AG20443 (cell line): ENCODE measurements at regions not wholly inside any gene's neighbourhood (a gene's known extent, or its start where the extent isn't known, plus 50 kb on each side); places are given as distances from the start of the nearest gene placed in this dataset.

Source experiments
- DNase-seq: peaks from one replicate; pipeline ENCODE4 v3.0.0; 2012; ENCODE audit warnings: low spot score, mixed read lengths

DNA sequence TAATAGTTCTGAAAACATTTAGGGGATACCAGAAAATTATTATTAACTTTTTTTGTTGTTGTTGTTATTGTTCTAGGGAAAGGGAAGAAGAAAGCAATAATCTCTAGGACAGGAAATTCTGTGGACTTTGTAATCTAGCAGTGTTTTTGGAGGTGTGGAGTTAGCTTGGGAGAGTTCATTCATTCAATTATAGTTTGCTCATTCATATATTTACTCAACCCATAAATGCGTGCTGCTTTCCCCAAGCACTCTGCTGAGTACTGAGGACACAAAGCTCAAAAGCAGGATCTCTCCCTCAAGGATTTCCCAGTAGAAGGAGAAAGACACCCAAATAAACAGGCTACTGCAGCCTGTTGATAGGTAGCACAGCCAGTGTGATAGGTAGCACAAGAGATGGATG lies 984.3 kb downstream of the BCL11A start:
- DNase-seq: no peak

GRCh38 chr2:59568461-59568860 lies 985.0 kb downstream of the BCL11A start:
- no peak for DNase-seq

DNA sequence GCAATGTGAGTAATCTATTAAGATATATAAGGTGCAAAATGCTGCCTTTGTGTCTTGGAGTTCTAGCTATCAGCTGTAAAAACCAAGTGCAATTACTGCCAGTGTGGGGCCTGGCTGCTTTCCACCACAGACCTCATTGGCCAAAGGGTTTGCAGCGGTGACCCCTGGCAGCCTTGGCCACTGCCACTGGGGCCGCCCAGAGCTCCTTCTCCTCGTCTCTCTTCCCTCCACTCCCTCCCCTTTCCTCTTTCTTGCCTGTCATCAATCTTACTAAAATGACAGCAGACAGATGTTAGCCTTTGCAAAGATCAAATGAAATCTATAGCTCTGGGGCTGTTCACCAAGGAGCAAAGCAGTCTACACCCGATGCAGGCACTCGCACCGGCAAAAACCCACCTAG lies 986.3 kb downstream of the BCL11A start:
- no peak for DNase-seq

- no peak for DNase-seq
Measured at GRCh38 chr2:59566739-59567138, 986.7 kb downstream of the BCL11A start.

DNA sequence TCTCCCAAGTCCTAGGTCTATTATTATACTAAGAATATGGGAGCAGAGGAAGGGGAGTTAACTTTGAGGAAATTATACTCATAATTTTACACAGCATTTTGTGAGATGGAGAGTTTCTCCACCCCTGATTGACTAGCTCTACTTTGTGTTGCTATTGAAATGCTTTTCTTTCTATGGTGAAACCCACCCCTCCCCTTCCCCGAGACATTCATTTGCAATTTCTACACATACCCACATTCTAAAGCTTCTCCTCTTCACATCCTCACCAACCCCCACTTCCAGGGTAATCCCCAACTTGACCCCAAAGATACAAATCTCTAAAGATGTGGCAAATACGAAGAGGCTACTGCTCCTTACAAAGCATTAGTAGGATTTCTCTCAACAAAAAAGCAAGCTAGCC lies 992.2 kb downstream of the BCL11A start:
- DNase-seq: no peak

DNA sequence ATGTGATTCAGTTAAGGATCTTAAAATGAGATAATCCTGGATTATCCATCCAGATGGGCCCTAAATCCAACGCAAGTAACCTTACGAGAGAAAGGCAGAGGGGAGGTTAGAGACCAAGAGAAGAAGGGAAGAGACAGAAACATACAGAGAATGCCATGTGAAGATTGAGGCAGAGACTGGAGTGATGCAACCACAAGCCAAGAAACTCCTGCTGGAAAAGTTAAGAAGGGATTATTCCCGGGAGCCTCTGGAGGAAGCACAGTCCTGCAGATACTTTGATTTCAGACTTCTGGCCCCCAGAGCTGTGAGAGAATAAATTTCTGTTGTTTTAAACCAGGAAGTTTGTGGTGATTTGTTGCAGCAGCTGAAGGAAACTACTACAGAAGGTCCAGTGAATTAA lies 992.7 kb downstream of the BCL11A start:
- no peak for DNase-seq

DNA sequence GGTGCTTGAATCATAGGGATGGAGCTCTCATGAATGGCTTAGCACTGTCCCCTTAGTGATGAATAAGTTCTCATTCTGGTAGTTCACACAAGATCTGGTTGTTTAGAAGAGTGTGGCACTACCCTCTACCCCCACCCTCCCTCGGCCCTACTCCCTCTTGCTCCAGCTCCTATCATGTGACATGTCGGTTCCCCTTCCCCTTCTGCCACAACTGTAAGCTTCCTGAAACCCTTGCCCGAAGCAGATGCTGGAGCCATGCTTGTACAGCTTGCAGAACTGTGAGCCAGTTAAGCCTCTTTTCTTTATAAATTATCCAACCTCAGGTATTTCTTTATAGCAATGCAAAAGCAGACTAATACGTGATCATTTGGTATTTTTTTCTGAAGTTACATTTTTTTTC lies 1012.6 kb downstream of the BCL11A start:
- no peak for DNase-seq

DNA sequence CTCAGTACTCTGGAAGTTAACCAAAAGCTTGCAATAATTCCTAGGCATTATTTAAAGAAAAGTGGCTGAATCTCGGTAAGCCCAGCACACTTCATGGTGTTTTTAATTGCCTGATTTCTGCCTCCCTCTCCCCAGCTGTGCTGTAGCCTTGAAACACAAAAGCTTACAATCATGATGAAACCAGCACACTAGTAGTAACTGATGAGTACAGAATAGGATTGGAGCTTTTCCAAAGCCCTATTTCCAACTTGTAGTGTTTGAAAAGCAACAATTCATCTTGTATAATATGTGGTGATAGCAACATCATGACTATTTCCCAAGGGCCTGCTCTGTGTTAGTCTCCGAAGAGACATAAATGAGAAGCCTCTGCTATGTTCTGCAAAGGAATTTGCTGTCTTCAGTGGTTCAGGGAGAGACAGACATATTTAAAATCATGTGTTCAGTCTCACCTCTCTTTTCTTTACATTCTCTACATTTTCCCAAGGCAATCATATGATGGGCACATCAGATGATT lies 1015.0 kb downstream of the BCL11A start:
- DNase-seq: no peak

- DNase-seq: no peak
Measured at GRCh38 chr2:59532808-59533207, 1020.6 kb downstream of the BCL11A start.

DNA sequence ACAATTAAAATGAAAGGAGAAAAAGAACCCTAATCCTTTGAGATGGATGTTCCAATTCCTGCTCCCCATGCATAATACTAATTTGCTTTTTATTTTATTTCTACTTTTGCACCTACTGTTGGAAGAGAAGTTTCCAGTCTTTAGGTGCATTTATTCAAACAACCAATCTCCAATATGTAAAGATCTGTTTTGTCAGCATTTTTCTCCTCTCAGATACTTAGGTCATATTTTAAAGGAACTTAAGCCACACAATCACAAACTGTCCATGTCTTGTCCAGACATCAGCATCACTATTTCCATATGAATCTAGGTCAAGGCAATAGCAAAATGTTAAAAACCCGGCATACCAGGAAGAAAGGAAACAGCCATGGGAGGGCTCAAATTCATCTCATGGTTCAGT lies 1023.2 kb downstream of the BCL11A start:
- DNase-seq: no peak

DNA sequence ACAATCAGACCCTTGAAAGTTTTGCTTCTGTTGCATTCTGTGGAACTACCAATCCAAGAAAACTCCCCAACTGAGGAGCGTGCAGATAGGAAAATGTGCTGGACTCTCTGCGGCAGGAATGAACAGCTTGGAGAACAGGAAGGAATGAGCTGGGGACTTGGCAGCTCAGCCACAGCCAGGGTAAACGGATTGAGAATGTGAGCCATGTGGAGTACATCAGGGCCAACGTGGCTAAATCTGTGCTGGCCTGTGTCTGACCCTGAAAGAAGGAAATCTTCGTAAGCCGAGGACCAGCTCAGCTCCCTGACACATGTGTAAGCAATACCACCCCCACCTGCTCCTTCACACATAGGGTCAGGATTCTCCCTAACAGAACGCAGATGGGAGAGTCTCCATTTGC lies 1023.7 kb downstream of the BCL11A start:
- DNase-seq: no peak

DNA sequence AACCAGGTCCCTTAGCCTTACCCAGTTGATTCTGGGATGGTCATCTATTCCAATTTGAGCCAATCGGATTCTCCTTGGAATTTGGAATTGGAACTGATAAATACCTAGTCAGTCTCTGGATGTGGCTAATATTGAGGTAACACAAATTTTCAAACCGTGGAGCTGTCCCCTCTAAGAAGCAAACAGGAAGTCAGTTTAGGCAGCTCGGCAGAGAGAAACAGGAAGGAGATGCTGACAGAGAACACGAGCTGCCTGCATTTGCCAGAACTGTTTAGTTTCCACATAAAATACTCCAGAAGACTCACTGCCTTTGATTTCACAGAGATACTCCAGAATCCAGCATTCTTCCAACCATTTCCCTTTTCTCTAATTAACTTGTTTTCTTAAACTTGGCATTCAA lies 1024.9 kb downstream of the BCL11A start:
- no peak for DNase-seq

GRCh38 chr2:59502981-59503380 lies 1050.5 kb downstream of the BCL11A start:
- DNase-seq: no peak

GRCh38 chr2:59490994-59491393 lies 1062.5 kb downstream of the BCL11A start:
- no peak for DNase-seq

DNA sequence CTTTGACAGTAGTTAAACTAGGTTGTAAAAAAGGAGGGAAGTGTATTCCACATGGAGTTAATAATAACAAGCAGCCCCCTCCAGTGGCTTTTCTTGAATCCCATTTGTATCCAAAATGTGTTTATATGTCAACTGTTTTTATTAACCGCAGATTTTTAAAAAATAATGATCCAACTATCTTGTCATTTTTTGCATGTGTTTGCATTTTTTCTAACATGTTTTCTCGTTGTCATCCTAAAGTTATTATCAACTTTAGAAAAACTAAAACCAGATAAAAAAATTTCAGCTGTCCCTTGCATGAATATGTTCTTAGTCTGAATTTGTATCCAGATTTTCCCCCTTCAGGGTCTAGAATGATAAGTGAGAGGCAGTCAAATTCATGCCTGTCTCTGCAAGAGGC lies 1063.3 kb downstream of the BCL11A start:
- DNase-seq: no peak

DNA sequence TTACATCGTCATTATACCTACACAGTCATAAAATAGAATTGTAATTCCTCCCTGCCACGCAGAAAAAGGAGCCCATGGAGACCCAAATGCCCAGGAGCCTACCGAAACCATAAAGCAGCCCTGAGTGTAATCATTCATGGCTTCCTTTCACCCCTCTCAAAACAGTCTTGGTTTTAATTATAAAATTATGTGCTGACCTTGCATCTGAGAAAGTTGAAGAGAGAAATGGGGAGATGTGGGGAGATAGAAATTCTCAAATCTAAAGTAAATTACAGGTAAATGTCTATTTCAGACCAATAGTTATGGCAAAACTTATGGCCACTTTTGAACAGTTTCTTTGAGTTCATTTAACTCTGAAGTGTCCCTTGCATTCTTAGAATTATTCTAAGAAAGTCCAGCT lies 1068.8 kb downstream of the BCL11A start:
- no peak for DNase-seq

DNA sequence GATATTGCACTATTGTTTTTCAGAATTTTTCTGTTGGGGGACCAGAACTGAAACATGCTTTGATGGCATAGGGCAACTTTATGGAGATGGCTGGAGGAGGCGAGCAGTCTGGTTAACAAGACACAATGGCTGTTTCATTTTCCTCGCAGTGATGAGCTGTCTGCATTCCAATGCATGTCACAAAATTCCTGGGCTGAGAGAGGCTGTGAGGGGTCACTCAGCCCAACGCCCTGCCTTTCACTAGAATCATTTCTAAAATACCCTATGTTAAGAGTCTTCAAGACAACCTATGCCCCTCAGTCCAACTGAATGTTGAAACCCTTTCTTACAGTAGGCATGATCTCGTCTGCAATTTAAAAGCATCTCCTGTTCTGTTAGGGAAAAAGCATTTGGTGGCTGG lies 1090.0 kb downstream of the BCL11A start:
- no peak for DNase-seq

- DNase-seq: no peak
Measured at GRCh38 chr2:59462422-59463197, 1090.8 kb downstream of the BCL11A start.

- DNase-seq: no peak
Measured at GRCh38 chr2:59461127-59461526, 1092.3 kb downstream of the BCL11A start.

GRCh38 chr2:59458800-59459199 lies 1094.7 kb downstream of the BCL11A start:
- no peak for DNase-seq

DNA sequence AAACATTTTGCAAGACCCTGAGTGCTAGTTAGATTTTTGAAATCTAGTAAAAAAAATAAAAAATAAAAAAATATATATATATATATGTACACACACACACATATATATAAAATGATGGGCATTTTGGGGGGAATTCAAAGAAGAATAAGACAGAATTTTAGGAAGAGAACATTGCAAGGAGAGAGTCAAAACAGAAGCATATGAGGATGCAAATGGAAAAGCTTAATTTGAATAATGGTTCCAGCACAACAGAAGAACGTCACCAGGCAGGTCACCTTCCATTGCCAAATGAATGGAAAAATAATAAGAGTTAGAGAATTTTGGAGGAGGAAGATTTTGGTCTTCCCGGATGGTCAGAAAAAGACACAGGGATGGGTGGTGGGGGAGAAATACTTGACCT lies 1097.2 kb downstream of the BCL11A start:
- no peak for DNase-seq

DNA sequence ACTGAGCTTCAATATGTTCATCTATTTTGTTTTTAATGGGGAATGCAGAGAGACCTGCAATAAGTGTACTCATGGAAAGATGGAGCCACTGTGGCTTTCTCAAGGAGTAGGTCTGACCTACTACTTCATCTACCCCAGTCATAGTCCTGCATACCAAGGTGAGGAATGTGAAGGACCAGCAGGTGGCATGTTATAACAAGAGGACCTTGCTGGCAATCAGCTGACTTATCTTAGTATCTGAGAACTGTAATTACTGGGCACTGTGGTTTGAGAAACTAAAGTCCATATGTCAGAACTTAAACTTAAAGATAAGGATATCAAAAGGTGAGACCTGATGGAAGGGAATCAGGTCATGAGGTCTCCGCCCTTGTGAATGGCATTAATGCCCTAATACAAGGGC lies 1104.2 kb downstream of the BCL11A start:
- no peak for DNase-seq

GRCh38 chr2:59440491-59440890 lies 1113.0 kb downstream of the BCL11A start:
- DNase-seq: no peak

DNA sequence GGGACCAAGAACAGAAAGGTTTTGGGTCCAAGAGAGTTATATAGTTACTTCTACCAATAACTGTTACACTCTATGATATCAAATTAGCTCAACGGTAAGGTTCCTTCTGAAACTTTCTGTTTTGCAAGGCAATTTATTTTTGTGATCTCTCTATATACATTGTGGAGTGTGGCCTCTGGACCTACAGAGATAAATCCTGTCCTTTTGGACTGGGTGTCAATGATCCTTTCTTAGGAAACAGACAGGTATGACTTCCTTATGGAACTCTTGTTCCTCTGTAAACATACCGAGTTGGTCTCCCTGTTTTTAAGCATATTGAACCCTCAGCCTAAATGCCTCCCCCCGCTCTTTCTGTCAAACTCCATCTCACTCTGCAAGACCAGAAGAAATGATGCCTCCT lies 1117.8 kb downstream of the BCL11A start:
- DNase-seq: no peak
